ENCODE measurements at regions not wholly inside any gene's neighbourhood (a gene's known extent, or its start where the extent isn't known, plus 50 kb on each side); places are given as distances from the start of the nearest gene placed in this dataset.

- TF ChIP-seq CTCF (conservative IDR thresholded peaks at IDR 0.05) (no peak), EZH2 (IDR thresholded peaks at IDR 0.05; ENCODE audit: low read depth) (no peak)
Measured at GRCh38 chr6:14487625-14488024, 370.1 kb downstream of the CD83 start.
